NCI-H187 (cell line): ENCODE measurements at regions not wholly inside any gene's neighbourhood (a gene's known extent, or its start where the extent isn't known, plus 50 kb on each side); places are given as distances from the start of the nearest gene placed in this dataset.

Experiments used
- DNase-seq, 2 experiments: peaks; one replicate each; lab custom pipeline; 2025; lab: John Stamatoyannopoulos, UW

DNA sequence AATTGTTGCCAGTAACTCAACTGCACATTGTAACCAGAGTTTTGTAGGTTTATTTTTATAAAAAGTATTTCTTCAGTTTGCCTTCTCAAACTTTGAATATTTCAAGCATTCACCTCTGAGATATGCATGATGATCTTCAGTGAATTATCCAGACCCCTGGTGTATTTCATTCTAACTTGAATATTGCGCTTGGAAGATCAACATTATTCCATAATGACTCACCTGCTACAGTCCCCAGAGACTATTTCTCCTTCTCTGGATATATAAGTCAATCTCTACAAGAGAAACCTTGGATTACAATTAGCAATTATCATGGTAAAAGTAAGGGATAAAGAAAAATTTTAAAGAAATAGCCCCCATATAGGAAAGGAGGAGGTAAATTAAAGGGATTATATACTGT is 1041.0 kb downstream of the TLE1 start:
- no peak for DNase-seq

DNA sequence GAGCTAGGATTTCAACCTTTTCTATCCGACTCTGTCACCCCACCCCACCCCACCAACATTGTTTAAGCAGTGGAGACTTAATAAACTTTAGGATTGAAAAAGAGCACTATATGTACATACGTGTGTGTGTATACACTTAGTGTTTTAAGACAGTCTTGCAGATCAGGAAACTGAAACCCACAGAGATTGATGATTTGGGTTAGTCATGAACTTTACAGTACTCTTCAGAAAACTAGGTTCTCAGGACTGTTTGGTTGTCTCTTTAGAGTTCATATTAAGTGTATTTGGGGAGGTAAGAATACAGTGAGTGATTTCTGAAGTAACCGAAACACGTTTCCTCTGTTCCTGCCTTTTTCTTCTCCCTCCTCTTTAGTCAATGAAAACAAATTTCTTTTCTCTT is 1043.1 kb downstream of the TLE1 start:
- DNase-seq: no peak

DNA sequence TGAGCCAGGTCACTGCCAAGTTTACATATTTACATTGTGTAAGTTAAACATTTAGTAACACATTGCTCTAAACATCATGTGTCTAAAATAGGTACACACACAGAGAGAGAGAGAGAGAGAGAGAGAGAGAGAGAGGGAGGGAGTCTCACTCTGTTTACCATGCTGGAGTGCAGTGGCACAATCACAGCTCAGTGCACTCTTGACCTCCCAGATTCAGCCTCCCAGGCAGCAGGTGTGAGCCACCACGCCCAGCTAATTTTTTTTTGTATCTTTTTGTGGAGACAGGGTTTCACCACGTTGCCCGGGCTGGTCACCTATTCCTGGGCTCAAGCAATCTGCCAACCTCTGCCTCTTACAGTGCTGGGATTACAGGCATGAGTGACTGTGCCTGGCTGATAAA is 1045.3 kb downstream of the TLE1 start:
- DNase-seq: no peak

DNA sequence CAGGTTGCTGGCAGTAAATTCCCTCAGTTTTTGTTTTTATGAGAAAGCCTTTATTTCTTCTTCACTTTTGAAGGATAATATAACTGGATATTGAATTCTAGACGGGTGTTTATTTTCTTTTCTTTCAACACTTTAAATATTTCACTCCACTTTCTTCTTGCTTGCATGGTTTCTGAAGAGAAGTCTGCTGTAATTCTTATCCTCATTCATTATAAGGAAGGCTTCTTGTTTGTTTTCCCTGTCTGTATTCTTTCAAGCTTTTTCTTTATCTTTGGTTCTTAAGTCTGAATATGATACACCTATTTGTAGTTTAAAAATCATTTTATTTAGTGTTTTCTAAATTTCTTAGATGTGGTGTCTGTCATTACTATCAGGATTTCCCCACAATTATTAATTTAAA is 1054.3 kb downstream of the TLE1 start:
- DNase-seq: no peak

DNA sequence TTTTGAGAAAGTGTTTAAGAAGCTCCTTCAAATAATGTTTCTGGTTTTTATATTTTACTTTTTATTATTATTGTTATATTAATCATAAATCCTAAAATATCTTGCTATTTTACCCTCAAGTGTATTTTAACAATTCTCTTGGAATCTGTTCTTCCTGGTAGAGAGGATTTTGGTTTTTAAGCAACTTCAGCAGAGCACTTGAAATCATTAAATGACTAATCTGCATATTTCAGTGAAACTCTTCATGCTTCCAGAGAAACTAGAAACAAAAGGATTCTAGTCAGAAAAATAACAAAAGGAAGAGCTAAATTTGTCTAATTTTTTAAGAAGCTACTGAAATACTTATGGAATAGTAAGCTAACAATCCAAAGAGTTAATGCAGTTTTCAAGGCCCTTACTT is 1057.3 kb downstream of the TLE1 start:
- DNase-seq: no peak

DNA sequence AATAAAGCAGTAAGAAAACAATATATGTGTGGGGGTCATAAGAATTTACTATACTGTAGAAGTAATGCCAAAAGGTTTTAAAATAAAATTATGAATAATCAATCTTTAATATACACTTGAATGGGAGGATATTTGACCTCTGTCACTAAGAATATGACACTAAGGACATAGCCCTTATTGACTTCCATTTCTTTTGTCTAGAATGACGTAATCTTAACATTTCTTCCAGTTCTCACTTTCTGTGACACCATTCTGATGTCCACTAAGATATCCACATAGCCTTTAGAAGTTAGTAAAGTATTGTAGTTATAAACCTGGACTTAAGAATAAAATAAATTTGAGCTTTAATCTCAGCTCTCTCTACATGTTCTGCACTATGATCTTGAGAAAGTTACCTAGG is 1050.7 kb downstream of the TLE4 start:
- no peak for DNase-seq

DNA sequence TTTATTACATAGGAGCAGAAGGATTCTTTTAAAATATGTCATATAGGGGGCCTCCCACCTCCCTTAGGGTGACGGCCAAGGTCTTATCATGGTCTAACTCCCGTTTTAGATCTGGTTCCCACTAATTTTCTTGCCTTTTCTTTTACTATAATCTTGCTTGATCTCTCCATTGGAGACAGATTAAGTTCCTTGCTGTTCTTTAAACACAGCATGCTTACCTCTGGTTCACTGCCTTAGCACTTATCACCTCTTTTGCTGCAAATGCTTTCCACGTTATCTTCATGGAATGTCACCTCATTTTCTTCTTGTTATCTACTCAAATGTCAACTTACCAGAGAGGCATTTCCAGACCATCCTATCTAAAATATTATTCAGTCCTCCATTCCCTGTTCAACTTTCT is 1047.6 kb downstream of the TLE4 start:
- DNase-seq: no peak

DNA sequence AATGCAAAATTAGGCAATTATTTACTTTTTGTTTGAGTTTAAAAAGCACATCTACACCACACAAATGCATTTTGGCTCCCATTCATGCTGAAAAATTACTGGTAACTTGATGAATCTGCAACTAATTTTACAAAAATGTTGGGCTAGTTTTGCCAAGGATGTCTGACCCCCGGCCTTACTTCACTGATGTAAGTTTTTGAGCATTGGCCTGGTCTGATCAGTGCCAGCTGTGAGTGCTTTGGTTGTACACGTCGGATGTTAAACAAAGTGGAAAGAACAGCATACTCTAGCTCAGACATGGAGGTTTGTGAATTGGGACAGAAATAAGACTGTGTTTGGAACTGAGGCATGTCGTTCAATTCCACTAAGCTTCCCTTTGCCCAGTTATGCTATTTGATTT is 1044.2 kb downstream of the TLE4 start:
- no peak for DNase-seq

DNA sequence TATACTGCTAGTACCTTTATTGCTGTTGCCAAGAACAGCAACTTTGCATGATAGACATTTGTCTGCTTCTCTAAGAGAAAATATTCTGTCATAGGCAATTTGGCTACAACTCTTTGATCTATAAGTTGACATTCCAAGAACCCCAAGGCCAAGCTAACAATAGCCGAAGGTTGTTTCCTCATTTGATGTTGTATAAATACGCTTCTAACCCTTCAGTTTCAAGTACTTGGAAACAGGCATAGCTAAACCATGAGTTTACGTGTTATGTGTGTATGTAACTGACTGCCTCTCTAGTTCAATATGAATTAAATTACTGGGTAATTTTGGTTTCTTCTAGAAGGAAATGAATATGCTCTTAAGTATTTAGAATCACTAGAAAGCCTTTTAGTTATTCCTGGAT is 1034.0 kb downstream of the TLE4 start:
- DNase-seq: no peak

DNA sequence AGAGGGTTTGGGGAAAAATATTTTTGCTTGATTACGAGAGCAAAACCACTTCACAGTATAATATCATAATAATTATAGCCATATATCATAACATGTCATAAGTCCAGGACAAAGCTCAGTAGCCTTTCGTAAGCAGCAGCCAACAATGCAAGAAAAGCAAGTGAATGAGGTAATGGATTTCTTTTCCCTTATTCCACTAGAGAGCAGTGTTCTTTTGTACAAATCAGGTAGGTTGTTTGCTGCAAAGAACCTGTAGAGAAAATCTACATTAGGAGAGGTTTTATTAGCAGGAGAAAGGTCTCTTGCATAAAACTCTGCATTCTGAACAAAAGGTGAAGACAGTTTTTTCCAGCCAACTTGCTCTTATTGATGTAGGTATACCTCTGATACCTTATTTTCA is 1033.4 kb downstream of the TLE4 start:
- no peak for DNase-seq

DNA sequence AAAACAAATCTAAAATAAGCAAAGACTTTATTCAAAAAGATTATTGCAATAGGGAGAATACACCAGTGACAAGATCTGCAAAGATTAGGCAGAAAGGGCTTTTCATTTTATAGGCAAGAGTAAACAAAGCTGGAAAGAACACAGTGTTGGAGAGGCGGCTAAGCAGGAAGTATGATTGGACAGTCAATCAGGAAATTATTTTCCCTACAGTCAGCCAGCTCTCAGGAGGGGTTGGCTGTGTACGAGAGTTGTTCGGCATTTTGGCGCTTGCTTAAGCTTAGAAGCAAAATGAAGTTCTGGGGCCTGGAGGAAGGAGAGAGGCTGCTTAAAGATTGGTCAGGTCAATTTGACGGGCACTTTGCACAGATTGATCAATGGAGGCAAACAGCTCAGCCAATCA is 1030.5 kb downstream of the TLE4 start:
- DNase-seq: no peak

DNA sequence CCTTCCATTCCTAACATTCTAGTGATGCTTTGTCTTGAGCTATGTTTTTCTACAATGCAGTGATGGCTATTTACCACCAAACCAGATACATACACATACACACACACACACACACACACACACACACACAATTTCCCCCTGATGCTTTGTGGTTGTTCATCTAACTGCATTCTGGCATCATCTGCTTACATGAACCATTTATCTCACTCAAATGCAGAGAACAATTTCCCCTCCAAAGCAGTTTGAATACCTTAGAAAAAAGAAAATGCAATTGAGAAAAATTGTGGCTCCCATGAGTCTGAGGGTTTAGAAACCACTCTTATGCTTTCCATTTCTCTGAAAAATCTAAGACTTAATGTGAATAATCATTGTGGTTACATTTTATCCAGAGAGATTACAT is 1024.8 kb downstream of the TLE4 start:
- no peak for DNase-seq

DNA sequence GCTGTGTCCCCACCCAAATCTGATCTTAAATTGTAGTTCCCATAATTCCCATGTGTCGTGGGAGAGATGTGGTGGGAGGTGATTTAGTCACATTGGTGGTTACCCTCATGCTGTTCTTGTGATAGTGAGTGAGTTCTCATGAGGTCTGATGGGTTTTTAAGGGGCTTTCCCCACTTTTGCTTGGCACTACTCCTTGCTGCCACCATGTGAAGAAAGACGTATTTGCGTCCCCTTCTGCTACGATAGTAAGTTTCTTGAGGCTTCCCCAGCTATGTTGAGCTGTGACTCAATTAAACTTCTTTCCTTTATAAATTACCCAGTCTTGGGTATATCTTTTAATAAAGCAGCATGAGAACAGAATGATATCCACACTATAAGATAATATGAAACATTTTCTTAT is 1023.4 kb downstream of the TLE4 start:
- no peak for DNase-seq

DNA sequence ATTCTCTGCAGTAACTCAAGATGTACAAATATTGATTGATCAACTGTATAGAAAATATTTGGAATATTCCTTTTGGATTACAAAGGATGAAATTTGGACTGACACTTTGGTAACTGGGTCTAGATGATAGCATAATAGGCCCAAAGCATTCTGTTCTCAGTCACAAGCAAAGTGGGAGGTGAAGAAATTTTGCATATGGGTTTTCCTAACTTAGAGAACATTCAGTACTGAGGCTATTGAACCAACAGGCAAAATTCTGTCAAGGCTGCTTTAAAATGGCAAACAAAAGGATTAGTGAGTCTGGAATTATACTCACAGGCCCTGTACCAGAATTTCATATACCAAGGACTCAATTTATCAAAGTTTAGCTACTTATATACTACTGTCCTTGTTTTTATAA is 1020.6 kb downstream of the TLE4 start:
- DNase-seq: no peak

DNA sequence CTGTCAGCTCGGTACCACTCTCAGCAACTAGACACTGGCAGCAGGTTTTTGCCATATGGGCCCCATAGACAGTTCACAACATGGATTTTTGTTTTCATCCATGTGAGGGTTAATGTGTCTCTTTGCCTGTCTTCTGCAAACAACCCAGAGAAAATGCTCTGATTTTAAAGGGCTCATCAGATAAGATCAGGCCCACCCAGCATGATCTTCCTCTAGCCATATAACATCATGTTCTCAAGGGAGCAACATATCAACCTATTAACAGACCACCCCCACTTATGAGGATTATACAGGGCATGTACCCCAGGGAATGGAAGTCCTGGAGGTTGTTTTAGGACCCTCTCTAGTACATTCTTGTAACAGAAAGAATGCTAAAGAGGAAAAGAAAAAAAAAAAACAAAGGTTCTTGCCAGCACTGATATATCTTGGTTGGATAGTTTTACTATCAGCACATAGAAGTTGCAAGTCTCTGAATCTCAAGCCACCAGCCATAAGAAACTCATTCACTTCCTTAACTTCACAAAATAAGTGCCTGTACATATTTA is 1015.1 kb downstream of the TLE4 start:
- no peak for DNase-seq

DNA sequence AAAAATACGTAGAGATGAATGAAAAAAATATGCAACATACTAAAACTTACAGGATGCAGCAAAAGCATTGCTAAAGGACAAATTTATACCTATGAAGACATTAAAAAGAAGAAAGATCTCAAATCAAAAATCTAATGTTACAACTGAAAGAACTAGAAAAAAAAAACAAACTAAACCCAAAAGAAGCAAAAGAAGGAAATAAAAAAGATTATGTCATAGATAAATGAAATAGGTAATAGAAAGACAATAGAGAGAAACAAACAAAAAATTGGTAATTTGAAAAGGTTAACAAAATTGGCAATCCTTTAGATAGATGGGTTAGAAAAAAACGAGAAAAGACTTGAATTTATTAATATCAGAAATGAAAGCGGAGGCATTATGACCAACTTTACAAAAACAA is 1000.2 kb downstream of the TLE4 start:
- no peak for DNase-seq

DNA sequence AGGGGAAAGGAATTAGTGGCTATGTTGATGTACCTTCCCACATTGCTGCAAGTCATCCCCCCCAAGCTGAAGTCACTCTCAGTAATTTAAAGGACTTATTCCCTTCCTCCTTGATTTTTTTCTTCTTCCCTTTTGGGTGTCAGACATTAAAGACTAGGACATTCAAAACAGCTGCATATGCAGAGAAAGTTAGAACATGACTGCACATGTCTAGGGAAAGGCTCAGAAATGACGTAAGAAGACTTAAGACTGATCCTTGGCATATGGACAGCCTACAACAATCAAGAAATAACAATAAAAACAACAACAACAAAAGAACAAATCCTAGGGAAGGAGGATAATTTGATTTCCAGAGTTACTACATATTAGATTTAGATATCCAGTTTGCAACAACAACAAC is 997.5 kb downstream of the TLE4 start:
- DNase-seq: no peak

DNA sequence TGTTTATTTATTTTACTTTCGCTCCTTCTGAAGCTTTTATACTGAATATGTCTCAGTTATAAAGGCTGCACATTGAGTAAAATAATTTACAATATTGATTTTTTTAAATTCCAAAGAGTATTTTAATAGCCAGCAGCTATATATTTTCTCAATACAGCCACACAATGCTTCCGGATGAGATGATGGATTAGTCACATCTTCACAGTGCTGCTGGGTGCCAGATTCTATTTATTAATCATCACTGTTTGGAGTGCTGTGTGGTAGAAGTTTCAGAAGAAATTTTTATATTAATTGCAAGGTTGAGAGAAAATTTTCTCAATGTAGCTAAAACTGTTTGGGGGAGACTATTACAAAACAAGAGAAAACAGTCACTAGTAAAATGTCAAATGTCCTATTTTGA is 989.8 kb downstream of the TLE4 start:
- DNase-seq: no peak

DNA sequence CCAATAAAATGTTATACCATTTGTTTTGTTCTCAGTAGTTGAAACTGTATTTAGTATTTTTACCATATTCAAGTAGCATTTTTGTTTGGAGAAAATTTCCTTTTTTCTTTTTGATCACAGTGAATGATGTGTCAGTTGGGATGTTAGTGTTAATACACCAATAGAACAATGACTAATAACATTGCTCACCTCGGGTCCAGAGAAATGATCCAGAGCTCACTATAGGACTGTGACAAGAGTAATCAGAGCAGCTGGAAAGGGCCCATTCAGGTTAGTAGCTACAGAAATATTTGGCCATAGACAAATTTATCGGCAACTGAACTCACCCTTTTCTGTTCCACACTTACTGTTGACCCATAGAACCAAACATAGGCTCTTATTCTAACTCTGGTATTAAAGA is 989.2 kb downstream of the TLE4 start:
- DNase-seq: no peak

DNA sequence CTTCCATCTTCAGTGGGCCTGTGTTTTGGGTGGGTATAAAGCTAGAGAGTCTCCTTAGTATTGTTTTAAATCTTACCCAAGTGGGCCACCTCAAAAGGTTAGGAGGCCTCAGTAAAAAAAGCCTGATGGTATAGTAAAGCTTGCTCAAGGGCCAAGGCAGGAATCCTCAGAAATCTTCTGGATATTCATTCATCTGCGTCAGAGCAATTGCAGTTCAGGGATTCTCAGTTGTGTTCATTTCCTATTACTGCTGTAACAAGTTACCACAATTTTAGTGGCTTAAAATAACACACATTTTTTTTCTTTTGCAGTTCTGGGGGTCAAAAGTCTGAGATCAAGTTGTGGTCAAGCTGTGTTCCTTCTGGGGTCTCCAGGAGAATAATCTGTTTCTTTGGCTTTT is 985.5 kb downstream of the TLE4 start:
- no peak for DNase-seq

DNA sequence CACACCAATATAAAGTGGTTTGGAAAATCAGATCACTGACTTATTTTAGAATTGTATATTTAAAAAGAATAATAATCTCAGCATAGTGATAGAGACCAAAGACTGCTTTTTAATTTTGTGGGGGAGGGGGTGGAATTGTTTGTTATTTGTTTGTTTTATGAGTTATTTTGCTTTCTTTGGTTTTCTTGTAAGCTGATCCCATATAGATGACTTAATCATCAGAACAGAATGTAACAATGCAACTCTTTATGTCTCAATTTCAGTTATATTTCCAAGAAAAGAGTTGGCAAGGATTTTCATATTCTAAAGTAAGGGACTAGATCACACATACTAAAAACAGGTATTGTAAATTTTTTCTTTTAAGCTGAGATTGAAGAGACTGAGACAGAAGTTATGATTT is 984.9 kb downstream of the TLE4 start:
- no peak for DNase-seq

DNA sequence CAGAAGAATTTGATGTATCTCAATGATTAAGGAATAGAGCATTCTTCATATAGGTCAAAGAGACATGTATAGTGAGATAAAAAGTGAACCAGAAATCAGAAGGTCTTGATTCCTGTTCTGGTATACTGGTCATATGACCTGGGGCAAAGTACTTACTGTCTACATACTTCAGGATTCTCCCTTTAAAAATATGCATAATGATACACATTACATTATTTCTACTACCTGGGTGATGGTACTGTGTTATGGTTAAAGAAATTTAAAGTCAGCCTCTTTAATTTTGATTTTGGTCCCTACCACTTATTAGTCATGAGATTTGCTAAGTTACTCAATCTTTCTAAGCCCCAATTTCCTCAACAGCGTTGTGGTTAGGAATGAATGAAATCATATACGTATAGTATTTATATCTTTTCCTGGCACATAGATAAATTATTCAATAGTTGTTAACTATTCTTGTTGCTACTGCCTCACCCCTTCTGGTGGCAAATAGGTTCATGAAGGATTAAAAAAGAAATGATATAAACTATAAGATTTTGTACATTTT is 984.1 kb downstream of the TLE4 start:
- no peak for DNase-seq

DNA sequence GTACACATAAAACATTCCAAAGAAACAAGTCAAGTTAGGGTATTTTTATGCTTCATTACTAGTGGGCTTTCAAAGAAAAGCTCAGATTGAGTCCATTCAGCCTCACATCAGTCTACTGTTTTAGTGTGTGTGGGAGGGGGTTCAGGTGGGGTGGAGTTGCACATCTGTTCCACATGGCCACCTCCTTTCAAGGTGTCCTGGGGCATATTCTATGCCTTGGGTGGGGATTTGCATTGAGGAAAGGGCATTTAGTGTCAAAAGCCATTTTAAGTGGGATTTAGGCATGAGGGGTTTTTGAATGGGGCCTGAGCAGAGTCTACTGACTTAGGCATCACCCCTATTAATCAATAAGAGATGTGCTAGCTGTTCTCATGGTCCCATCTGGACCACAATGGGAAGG is 983.1 kb downstream of the TLE4 start:
- no peak for DNase-seq

DNA sequence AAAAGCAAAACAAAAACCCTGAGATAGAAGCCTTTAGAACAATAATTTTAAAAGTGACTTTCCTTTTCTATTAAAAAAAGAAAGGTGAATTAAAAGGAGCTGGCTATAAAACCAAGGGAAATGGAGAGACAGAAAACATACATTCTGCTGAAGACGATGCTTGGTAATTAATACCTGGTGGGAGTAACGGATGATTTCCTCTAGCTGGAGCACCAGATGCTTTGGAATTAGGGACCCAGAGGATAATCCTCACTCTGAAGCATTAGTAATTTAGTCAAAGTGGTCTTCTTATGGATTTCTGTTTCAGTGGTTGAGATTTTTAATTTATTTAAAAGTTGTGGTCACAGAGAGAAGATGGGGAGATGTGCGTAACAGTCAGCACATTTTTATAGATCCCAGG is 982.5 kb downstream of the TLE4 start:
- no peak for DNase-seq

DNA sequence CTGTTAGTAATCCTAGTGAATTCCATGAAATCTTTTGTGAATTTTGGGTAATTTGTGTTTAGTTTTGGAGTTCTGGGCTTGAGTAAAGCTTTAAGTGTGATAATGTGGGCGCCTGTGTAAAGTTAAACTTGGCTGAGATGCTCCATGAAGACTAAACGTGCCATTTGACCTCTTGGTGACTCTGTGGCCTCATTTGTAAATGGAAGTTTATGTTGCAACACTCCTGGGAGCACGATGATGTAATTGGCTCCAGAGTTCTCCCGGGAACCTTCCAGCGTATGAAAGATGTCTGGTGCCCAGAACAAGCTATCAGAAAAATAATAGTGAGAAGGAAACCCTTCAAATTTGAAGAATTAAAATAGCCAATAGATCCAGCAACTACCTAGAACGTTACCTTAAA is 981.2 kb downstream of the TLE4 start:
- no peak for DNase-seq
